Natural killer cell (primary cell): ENCODE measurements at regions not wholly inside any gene's neighbourhood (a gene's known extent, or its start where the extent isn't known, plus 50 kb on each side); places are given as distances from the start of the nearest gene placed in this dataset.

ENCODE experiments used
- ATAC-seq, 3 donors: fragments of 150-1000 bp in 2 of 3; fragments of 200-7000 bp in 1 of 3; cut with Tn5 transposase; 1 replicate in 1 of 3; 2 replicates in 2 of 3; pipeline ENCODE4 v1.10.0; 2021; ENCODE audit warnings: mild to moderate bottlenecking in 2 of 3, moderate library complexity in 2 of 3
- DNase-seq, 2 donors: peaks; one replicate each; pipeline versions ENCODE4 v3.0.0 to v3.0.0-alpha.2; 2013 to 2021; ENCODE audit warnings: mixed read lengths in 1 of 2
- H3K27ac ChIP-seq: one replicate; pipeline ENCODE4 v1.5.1; 2013; ENCODE audit warnings: mild to moderate bottlenecking, low read length
- H3K27me3 ChIP-seq: one replicate; pipeline ENCODE4 v1.6.1; 2013; ENCODE audit warnings: low read length; ENCODE audit not compliant: control insufficient read depth, insufficient read depth
- H3K36me3 ChIP-seq: one replicate; pipeline ENCODE4 v1.6.1; 2013; ENCODE audit warnings: low read length; ENCODE audit not compliant: control insufficient read depth, insufficient read depth
- H3K4me1 ChIP-seq: one replicate; pipeline ENCODE4 v1.6.1; 2013; ENCODE audit warnings: low read length; ENCODE audit not compliant: control insufficient read depth, insufficient read depth
- H3K4me3 ChIP-seq: one replicate; pipeline ENCODE4 v1.5.1; 2013; ENCODE audit warnings: low read length
- H3K9me3 ChIP-seq: one replicate; pipeline ENCODE4 v1.6.1; 2013; ENCODE audit warnings: low read length; ENCODE audit not compliant: control insufficient read depth, insufficient read depth
- H3K27ac Mint-ChIP-seq, 2 donors: one replicate each; pipeline ENCODE4 v1.8.0; 2022; ENCODE audit warnings: mild to moderate bottlenecking in 2 of 2, mixed read lengths in 2 of 2, moderate library complexity in 1 of 2
- H3K27me3 Mint-ChIP-seq, 2 donors: one replicate each; pipeline ENCODE4 v1.8.0; 2022; ENCODE audit warnings: low read depth in 2 of 2, mixed read lengths in 2 of 2
- H3K36me3 Mint-ChIP-seq: one replicate; pipeline ENCODE4 v1.8.0; 2022; ENCODE audit warnings: mixed read lengths
- H3K4me1 Mint-ChIP-seq, 2 donors: one replicate each; pipeline ENCODE4 v1.8.0; 2022; ENCODE audit warnings: mixed read lengths in 2 of 2
- H3K4me3 Mint-ChIP-seq: one replicate; pipeline ENCODE4 v1.8.0; 2022; ENCODE audit warnings: mild to moderate bottlenecking, moderate library complexity, mixed read lengths
- H3K9me3 Mint-ChIP-seq, 2 donors: one replicate each; pipeline ENCODE4 v1.8.0; 2022; ENCODE audit warnings: mixed read lengths in 2 of 2
- CTCF ChIP-seq: fragments of 200-600 bp; IDR thresholded peaks from one replicate; pipeline ENCODE4 v1.8.0; 2022; ENCODE audit warnings: antibody characterized with exemption
- WGBS: methylation state at CpG from one replicate; pipeline ENCODE4 v1.1.7; 2013; ENCODE audit warnings: missing lambda C conversion rate; ENCODE audit not compliant: insufficient coverage; 5-methylcytosine and 5-hydroxymethylcytosine counted together
- intact Hi-C: fragments of 100-400 bp; cut with micrococcal nuclease; formaldehyde crosslinking; loops from one replicate; pipeline ENCODE4 v1.14.2; 2022

DNA sequence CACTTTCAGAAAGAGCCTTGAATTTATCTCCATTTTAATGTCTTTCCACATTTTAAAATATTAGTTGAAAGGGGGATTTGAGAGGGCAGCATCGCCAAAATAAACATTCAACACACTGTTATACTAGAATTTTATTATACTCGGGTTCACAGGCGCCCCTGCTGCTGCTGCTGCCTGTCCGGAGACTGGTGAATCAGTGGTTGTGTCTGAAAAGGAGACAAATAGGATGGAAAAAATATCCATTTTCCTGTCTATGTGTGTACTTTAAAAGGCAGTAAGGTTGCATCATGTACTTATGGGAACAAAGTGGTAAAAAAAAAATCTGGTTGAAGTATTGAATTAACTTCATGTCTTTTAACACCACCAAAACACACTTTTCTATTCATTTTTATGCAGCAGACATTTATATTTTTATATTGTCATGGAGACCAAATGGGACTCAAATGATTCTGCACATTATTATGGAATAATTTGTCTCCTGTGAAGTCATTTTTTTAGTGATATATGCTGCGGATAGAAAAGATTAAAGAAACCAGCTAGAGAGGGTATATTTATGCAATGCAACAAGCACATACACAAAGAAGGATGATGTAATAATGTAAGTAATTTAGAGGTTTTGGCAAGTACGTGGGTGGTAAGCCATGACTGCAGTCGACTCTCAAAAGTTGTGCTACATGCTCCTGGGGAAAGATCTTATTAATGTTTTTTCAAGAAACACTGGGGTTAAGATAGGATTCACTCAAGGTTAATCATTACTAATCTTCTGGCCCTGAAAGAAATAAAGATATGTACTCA, 759.0 kb upstream of the SOX9 start:
- intact Hi-C loops: no loop called here

GRCh38 chr17:71363661-71364060, 757.2 kb upstream of the SOX9 start:
- no peak for ATAC-seq
- Histone ChIP-seq H3K9me3 (peaks cover 4% of the 10 kb centered on the region), H3K4me3 (no peak overlapping the region), H3K27ac (no peak overlapping the region), H3K4me1 (no peaks in the 10 kb centered on the region), H3K36me3 (no peaks in the 10 kb centered on the region), H3K27me3 (no peaks in the 10 kb centered on the region)
- Mint-ChIP-seq H3K4me3 (no peak overlapping the region), H3K27ac (no peak overlapping the region), H3K9me3 (peaks cover 14 to 22% of the 10 kb centered on the region in 2 donors), H3K36me3 (peaks cover 11% of the 10 kb centered on the region), H3K4me1 (no peaks in the 10 kb centered on the region), H3K27me3 (no peaks in the 10 kb centered on the region)
- TF ChIP-seq CTCF: no peak
- intact Hi-C loops: no loop called here
- no peak for DNase-seq
- 68% methylated on average over 2 of the region's 2 CpGs for WGBS

More for the DNA sequence above, 759.0 kb upstream of the SOX9 start:
- ATAC-seq: no peak
- no peak overlapping the region for H3K27ac Mint-ChIP-seq
- no peaks in the 10 kb centered on the region for H3K4me1 ChIP-seq
- H3K27ac ChIP-seq: no peak overlapping the region
- no peaks in the 10 kb centered on the region for H3K36me3 ChIP-seq
- H3K27me3 ChIP-seq: no peaks in the 10 kb centered on the region
- peaks cover 11% of the 10 kb centered on the region for H3K36me3 Mint-ChIP-seq
- 78% methylated on average over 6 of the region's 7 CpGs for WGBS
- no peaks in the 10 kb centered on the region for H3K27me3 Mint-ChIP-seq
- H3K4me3 ChIP-seq: no peak overlapping the region
- TF ChIP-seq CTCF: no peak
- no peak for DNase-seq
- H3K9me3 Mint-ChIP-seq: peaks cover 12 to 25% of the 10 kb centered on the region in 2 donors
- no peak overlapping the region for H3K4me3 Mint-ChIP-seq
- H3K9me3 ChIP-seq: no peaks in the 10 kb centered on the region
- H3K4me1 Mint-ChIP-seq: no peaks in the 10 kb centered on the region

DNA sequence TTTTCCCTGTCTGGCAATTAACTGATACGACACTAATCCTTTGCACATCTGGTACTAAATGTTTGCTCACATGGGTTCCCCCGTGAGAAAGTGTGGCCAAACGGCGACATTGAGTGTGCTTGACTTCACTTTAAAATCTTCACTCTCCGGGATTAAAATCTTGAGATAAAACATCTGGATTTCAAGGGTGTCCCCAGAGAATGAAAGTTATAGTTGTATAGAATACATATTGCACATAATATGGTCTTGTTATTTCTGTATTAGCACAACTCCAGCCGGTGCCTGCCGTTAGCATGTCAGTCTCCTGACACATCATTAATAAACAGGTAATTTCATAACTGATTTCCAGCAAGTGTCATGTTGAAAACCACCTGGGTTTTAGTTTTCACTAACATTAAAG, 749.0 kb upstream of the SOX9 start:
- no peak overlapping the region for H3K4me3 Mint-ChIP-seq
- no peaks in the 10 kb centered on the region for H3K36me3 Mint-ChIP-seq
- Histone ChIP-seq H3K4me1 (no peaks in the 10 kb centered on the region), H3K4me3 (no peak overlapping the region), H3K9me3 (peaks cover 4% of the 10 kb centered on the region), H3K27me3 (no peaks in the 10 kb centered on the region), H3K36me3 (no peaks in the 10 kb centered on the region), H3K27ac (no peak overlapping the region)
- no peak for ATAC-seq
- TF ChIP-seq CTCF: no peak
- no peaks in the 10 kb centered on the region for H3K27me3 Mint-ChIP-seq
- H3K27ac Mint-ChIP-seq: no peak overlapping the region
- WGBS: 93% methylated on average over 6 of the region's 7 CpGs
- H3K9me3 Mint-ChIP-seq: peaks cover 9 to 12% of the 10 kb centered on the region in 2 donors
- no peaks in the 10 kb centered on the region for H3K4me1 Mint-ChIP-seq
- intact Hi-C loops: loop anchor here (10.0 kb wide), 1 partner anchor 83 kb away; no protein-coding TSS in a partner anchor
- no peak for DNase-seq

- Mint-ChIP-seq H3K9me3 (peaks cover 14 to 17% of the 10 kb centered on the region in 2 donors), H3K36me3 (no peaks in the 10 kb centered on the region), H3K27me3 (no peaks in the 10 kb centered on the region), H3K4me1 (no peaks in the 10 kb centered on the region), H3K4me3 (no peak overlapping the region), H3K27ac (no peak overlapping the region)
- DNase-seq (no peak), ATAC-seq (no peak)
- intact Hi-C loops: loop anchor here (10.0 kb wide), 1 partner anchor 79 kb away; no protein-coding TSS in a partner anchor
- Histone ChIP-seq H3K27ac (no peak overlapping the region), H3K36me3 (no peaks in the 10 kb centered on the region), H3K27me3 (no peaks in the 10 kb centered on the region), H3K4me3 (no peak overlapping the region), H3K4me1 (no peaks in the 10 kb centered on the region), H3K9me3 (no peaks in the 10 kb centered on the region)
- 100% methylated on average over 1 of the region's 1 CpG for WGBS
- no peak for TF ChIP-seq CTCF
These were observed 744.9 kb upstream of the SOX9 start for GRCh38 chr17:71375948-71376347.
